Breast epithelium (tissue), 4 donors: ENCODE measurements at regions not wholly inside any gene's neighbourhood (a gene's known extent, or its start where the extent isn't known, plus 50 kb on each side); places are given as distances from the start of the nearest gene placed in this dataset.

Source experiments
- DNase-seq, 2 donors: peaks; one replicate each; pipeline ENCODE4 v3.0.0-alpha.2; 2019; ENCODE audit warnings: low spot score in 2 of 2
- H3K27ac ChIP-seq, 2 donors: fragments of 200-600 bp; sonication (generic) in 1 of 2; one replicate each; pipeline ENCODE4 v1.5.1; 2016 to 2019; ENCODE audit warnings: mild to moderate bottlenecking in 1 of 2
- H3K27me3 ChIP-seq, 2 donors: fragments of 200-600 bp; sonication (generic) in 1 of 2; one replicate each; pipeline versions ENCODE4 v1.5.1 to v1.6.0; 2017 to 2019; ENCODE audit warnings: control low read depth in 1 of 2, mild to moderate bottlenecking in 1 of 2
- H3K36me3 ChIP-seq: fragments of 200-600 bp; one replicate; pipeline ENCODE4 v1.5.1; 2019
- H3K4me1 ChIP-seq, 2 donors: fragments of 200-600 bp; sonication (generic); one replicate each; pipeline ENCODE4 v1.5.1; 2016 to 2019; ENCODE audit warnings: control low read depth in 1 of 2
- H3K4me3 ChIP-seq, 3 donors: fragments of 200-600 bp; sonication (generic); 1 replicate in 2 of 3; 2 replicates in 1 of 3; pipeline ENCODE4 v1.5.1; 2016 to 2019; ENCODE audit warnings: mild to moderate bottlenecking in 3 of 3, moderate library complexity in 2 of 3
- H3K9me3 ChIP-seq, 2 donors: fragments of 200-600 bp; sonication (generic) in 1 of 2; one replicate each; pipeline ENCODE4 v1.5.1; 2016 to 2019; ENCODE audit warnings: control low read depth in 1 of 2
- CTCF ChIP-seq, 3 donors: fragments of 450-650 bp; IDR thresholded peaks; one replicate each; pipeline ENCODE4 v1.5.1; 2016 to 2017; ENCODE audit warnings: antibody characterized with exemption in 3 of 3, mild to moderate bottlenecking in 3 of 3, moderate library complexity in 3 of 3
- POLR2A ChIP-seq: fragments of 450-650 bp; IDR thresholded peaks from one replicate; pipeline ENCODE4 v1.6.1; 2016; ENCODE audit warnings: antibody characterized with exemption, mild to moderate bottlenecking, moderate library complexity
- POLR2AphosphoS5 ChIP-seq, 3 donors: sonication (generic); formaldehyde crosslinking; IDR thresholded peaks; one replicate each; pipeline ENCODE4 v1.6.1; 2017; ENCODE audit warnings: antibody characterized with exemption in 3 of 3
- intact Hi-C: fragments of 100-400 bp; cut with DNase I; formaldehyde crosslinking; loops from one replicate; pipeline ENCODE4 v1.15.1; 2023; ENCODE audit warnings: low total_unique reads

DNA sequence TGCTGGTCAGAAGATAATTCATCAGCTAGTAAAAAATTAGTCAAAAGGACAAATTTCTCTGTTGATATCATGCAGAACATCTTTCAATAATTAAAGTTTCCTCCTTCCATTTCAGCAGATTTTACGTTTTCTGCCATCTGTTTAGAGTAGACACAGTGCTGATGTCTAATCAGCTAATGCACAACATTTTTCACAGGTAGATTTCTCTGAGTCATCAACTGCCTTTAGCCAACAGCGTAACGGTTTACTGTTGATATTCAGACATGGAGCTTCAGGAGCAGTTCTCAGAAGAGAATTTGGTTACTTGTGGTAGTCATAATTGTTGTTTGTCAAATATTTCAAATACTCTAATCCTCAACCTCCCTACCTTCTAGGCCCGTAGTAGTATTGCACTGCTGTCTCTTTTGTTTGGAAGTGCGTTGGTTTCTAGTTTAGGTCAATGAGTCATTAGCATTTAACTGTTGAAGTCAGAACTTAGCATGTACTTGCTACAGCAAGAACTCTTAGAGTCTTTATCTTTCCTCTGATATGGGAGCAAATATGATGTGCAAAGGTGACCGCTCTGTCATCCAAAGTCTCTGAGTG, 86.8 kb upstream of the TFPI start:
- no peaks in the 10 kb centered on the region for H3K36me3 ChIP-seq
- H3K4me3 ChIP-seq: no peak overlapping the region
- DNase-seq: no peak
- TF ChIP-seq POLR2AphosphoS5 (IDR thresholded peaks at IDR 0.05) (no peak), POLR2A (no peak), CTCF (IDR thresholded peaks at IDR 0.05) (no peak)
- no peaks in the 10 kb centered on the region for H3K27me3 ChIP-seq
- intact Hi-C loops: no loop called here
- H3K9me3 ChIP-seq: peaks cover 0 to 7% of the 10 kb centered on the region in 2 donors
- no peak overlapping the region for H3K27ac ChIP-seq
- no peaks in the 10 kb centered on the region for H3K4me1 ChIP-seq

GRCh38 chr2:187642498-187642897, 88.3 kb upstream of the TFPI start:
- TF ChIP-seq CTCF (IDR thresholded peaks at IDR 0.05): no peak
- TF ChIP-seq POLR2AphosphoS5 (IDR thresholded peaks at IDR 0.05): no peak
- TF ChIP-seq POLR2A: no peak
- Histone ChIP-seq H3K4me1 (no peaks in the 10 kb centered on the region), H3K27me3 (no peaks in the 10 kb centered on the region), H3K4me3 (no peak overlapping the region), H3K27ac (no peak overlapping the region), H3K36me3 (no peaks in the 10 kb centered on the region), H3K9me3 (peaks cover 0 to 7% of the 10 kb centered on the region in 2 donors)
- intact Hi-C loops: no loop called here
- DNase-seq: no peak

- Histone ChIP-seq H3K27me3 (no peaks in the 10 kb centered on the region), H3K27ac (no peak overlapping the region)
- intact Hi-C loops: no loop called here
Measured at GRCh38 chr2:187644486-187644885, 90.3 kb upstream of the TFPI start.

GRCh38 chr2:187644981-187645380, 90.7 kb upstream of the TFPI start:
- no peak for DNase-seq
- Histone ChIP-seq H3K9me3 (no peaks in the 10 kb centered on the region), H3K4me3 (no peak overlapping the region), H3K27ac (no peak overlapping the region), H3K27me3 (no peaks in the 10 kb centered on the region), H3K4me1 (no peaks in the 10 kb centered on the region), H3K36me3 (no peaks in the 10 kb centered on the region)
- intact Hi-C loops: no loop called here
- TF ChIP-seq POLR2A: no peak
- TF ChIP-seq CTCF (IDR thresholded peaks at IDR 0.05): no peak
- no peak for TF ChIP-seq POLR2AphosphoS5 (IDR thresholded peaks at IDR 0.05)

More at GRCh38 chr2:187644486-187644885, 90.3 kb upstream of the TFPI start:
- DNase-seq: no peak
- TF ChIP-seq POLR2A: no peak
- TF ChIP-seq CTCF (IDR thresholded peaks at IDR 0.05): no peak
- TF ChIP-seq POLR2AphosphoS5 (IDR thresholded peaks at IDR 0.05): no peak
- Histone ChIP-seq H3K4me3 (no peak overlapping the region), H3K4me1 (no peaks in the 10 kb centered on the region), H3K36me3 (no peaks in the 10 kb centered on the region), H3K9me3 (no peaks in the 10 kb centered on the region)

DNA sequence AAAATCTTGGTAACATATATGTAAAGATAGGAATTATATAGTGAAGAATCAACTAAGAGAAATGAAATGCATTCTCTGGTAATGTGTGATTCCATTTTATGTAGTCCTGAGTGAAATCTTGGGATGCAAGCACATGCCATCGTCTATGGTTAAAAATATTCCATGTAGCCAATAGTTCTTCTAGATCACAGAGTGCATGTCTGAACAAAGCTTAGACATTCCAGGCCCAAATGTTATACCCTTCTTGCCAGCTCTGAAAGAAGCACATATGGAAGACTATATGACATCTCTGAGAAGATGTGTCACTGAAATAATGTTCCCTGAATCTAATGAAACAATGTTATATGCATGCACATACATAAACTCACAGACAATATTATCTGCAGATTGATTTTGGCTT, 92.3 kb upstream of the TFPI start:
- Histone ChIP-seq H3K4me3 (no peak overlapping the region), H3K36me3 (no peaks in the 10 kb centered on the region), H3K9me3 (no peaks in the 10 kb centered on the region), H3K27me3 (no peaks in the 10 kb centered on the region), H3K27ac (no peak overlapping the region), H3K4me1 (no peaks in the 10 kb centered on the region)
- intact Hi-C loops: no loop called here
- no peak for TF ChIP-seq CTCF (IDR thresholded peaks at IDR 0.05)
- no peak for TF ChIP-seq POLR2A
- no peak for TF ChIP-seq POLR2AphosphoS5 (IDR thresholded peaks at IDR 0.05)
- no peak for DNase-seq
